ENCODE measurements at regions not wholly inside any gene's neighbourhood (a gene's known extent, or its start where the extent isn't known, plus 50 kb on each side); places are given as distances from the start of the nearest gene placed in this dataset.

- Histone ChIP-seq H3K27ac (no peak overlapping the region), H3K4me2 (no peak overlapping the region), H3K4me1 (ENCODE audit: low read depth, poor library complexity, severe bottlenecking) (no peaks in the 10 kb centered on the region), H4K20me1 (ENCODE audit: insufficient read depth) (no peaks in the 10 kb centered on the region), H3K4me3 (IDR thresholded peaks at IDR 0.05; ENCODE audit: insufficient read depth, low read depth, low read length) (no peak overlapping the region), H3K79me2 (ENCODE audit: insufficient read depth, low read depth) (no peaks in the 10 kb centered on the region), H3K36me3 (ENCODE audit: insufficient read depth) (no peaks in the 10 kb centered on the region), H3K9ac (no peak overlapping the region), H3K27me3 (ENCODE audit: insufficient read depth, low read depth) (no peaks in the 10 kb centered on the region), H2AFZ (ENCODE audit: low read depth) (no peak overlapping the region)
- no peak for TF ChIP-seq CTCF (conservative IDR thresholded peaks at IDR 0.05; ENCODE audit: low read depth, low read length)
Measured at GRCh38 chr9:14393418-14393817, 79.5 kb upstream of the NFIB start.

GRCh38 chr9:14391620-14392019 lies 77.7 kb upstream of the NFIB start:
- H3K79me2 ChIP-seq (ENCODE audit: insufficient read depth, low read depth) = no peaks in the 10 kb centered on the region
- H3K4me2 ChIP-seq = no peak overlapping the region
- H3K27me3 ChIP-seq (ENCODE audit: insufficient read depth, low read depth) = no peaks in the 10 kb centered on the region
- H4K20me1 ChIP-seq (ENCODE audit: insufficient read depth) = no peaks in the 10 kb centered on the region
- no peak overlapping the region for H2AFZ ChIP-seq (ENCODE audit: low read depth)
- H3K36me3 ChIP-seq (ENCODE audit: insufficient read depth) = no peaks in the 10 kb centered on the region
- H3K27ac ChIP-seq = no peak overlapping the region
- no peak overlapping the region for H3K4me3 ChIP-seq (IDR thresholded peaks at IDR 0.05; ENCODE audit: insufficient read depth, low read depth, low read length)
- no peak overlapping the region for H3K9ac ChIP-seq
- H3K4me1 ChIP-seq (ENCODE audit: low read depth, poor library complexity, severe bottlenecking) = no peaks in the 10 kb centered on the region
- no peak for TF ChIP-seq CTCF (conservative IDR thresholded peaks at IDR 0.05; ENCODE audit: low read depth, low read length)

- Histone ChIP-seq H3K4me2 (no peak overlapping the region), H4K20me1 (ENCODE audit: insufficient read depth) (no peaks in the 10 kb centered on the region), H3K36me3 (ENCODE audit: insufficient read depth) (no peaks in the 10 kb centered on the region), H3K27me3 (ENCODE audit: insufficient read depth, low read depth) (no peaks in the 10 kb centered on the region), H2AFZ (ENCODE audit: low read depth) (no peak overlapping the region), H3K9ac (no peak overlapping the region), H3K4me1 (ENCODE audit: low read depth, poor library complexity, severe bottlenecking) (no peaks in the 10 kb centered on the region), H3K27ac (no peak overlapping the region), H3K4me3 (IDR thresholded peaks at IDR 0.05; ENCODE audit: insufficient read depth, low read depth, low read length) (no peak overlapping the region), H3K79me2 (ENCODE audit: insufficient read depth, low read depth) (no peaks in the 10 kb centered on the region)
- TF ChIP-seq CTCF (conservative IDR thresholded peaks at IDR 0.05; ENCODE audit: low read depth, low read length) = no peak
Measured at GRCh38 chr9:14389657-14390056, 75.7 kb upstream of the NFIB start.

GRCh38 chr9:14389146-14389545 lies 75.2 kb upstream of the NFIB start:
- no peaks in the 10 kb centered on the region for H3K27me3 ChIP-seq (ENCODE audit: insufficient read depth, low read depth)
- no peaks in the 10 kb centered on the region for H3K4me1 ChIP-seq (ENCODE audit: low read depth, poor library complexity, severe bottlenecking)
- no peak overlapping the region for H3K4me2 ChIP-seq
- H2AFZ ChIP-seq (ENCODE audit: low read depth) = no peak overlapping the region
- TF ChIP-seq CTCF (conservative IDR thresholded peaks at IDR 0.05; ENCODE audit: low read depth, low read length) = no peak
- H3K36me3 ChIP-seq (ENCODE audit: insufficient read depth) = no peaks in the 10 kb centered on the region
- no peak overlapping the region for H3K4me3 ChIP-seq (IDR thresholded peaks at IDR 0.05; ENCODE audit: insufficient read depth, low read depth, low read length)
- H3K27ac ChIP-seq = no peak overlapping the region
- no peaks in the 10 kb centered on the region for H4K20me1 ChIP-seq (ENCODE audit: insufficient read depth)
- H3K79me2 ChIP-seq (ENCODE audit: insufficient read depth, low read depth) = no peaks in the 10 kb centered on the region
- no peak overlapping the region for H3K9ac ChIP-seq

GRCh38 chr9:14383773-14384172 lies 69.8 kb upstream of the NFIB start:
- Histone ChIP-seq H3K4me3 (IDR thresholded peaks at IDR 0.05; ENCODE audit: insufficient read depth, low read depth, low read length) (no peak overlapping the region), H3K79me2 (ENCODE audit: insufficient read depth, low read depth) (no peaks in the 10 kb centered on the region), H3K4me2 (no peak overlapping the region), H3K9ac (no peak overlapping the region), H3K27me3 (ENCODE audit: insufficient read depth, low read depth) (no peaks in the 10 kb centered on the region), H3K36me3 (ENCODE audit: insufficient read depth) (no peaks in the 10 kb centered on the region), H4K20me1 (ENCODE audit: insufficient read depth) (no peaks in the 10 kb centered on the region), H3K4me1 (ENCODE audit: low read depth, poor library complexity, severe bottlenecking) (no peaks in the 10 kb centered on the region), H2AFZ (ENCODE audit: low read depth) (no peak overlapping the region), H3K27ac (no peak overlapping the region)
- TF ChIP-seq CTCF (conservative IDR thresholded peaks at IDR 0.05; ENCODE audit: low read depth, low read length) = no peak
